ENCODE measurements at regions not wholly inside any gene's neighbourhood (a gene's known extent, or its start where the extent isn't known, plus 50 kb on each side); places are given as distances from the start of the nearest gene placed in this dataset.

DNA sequence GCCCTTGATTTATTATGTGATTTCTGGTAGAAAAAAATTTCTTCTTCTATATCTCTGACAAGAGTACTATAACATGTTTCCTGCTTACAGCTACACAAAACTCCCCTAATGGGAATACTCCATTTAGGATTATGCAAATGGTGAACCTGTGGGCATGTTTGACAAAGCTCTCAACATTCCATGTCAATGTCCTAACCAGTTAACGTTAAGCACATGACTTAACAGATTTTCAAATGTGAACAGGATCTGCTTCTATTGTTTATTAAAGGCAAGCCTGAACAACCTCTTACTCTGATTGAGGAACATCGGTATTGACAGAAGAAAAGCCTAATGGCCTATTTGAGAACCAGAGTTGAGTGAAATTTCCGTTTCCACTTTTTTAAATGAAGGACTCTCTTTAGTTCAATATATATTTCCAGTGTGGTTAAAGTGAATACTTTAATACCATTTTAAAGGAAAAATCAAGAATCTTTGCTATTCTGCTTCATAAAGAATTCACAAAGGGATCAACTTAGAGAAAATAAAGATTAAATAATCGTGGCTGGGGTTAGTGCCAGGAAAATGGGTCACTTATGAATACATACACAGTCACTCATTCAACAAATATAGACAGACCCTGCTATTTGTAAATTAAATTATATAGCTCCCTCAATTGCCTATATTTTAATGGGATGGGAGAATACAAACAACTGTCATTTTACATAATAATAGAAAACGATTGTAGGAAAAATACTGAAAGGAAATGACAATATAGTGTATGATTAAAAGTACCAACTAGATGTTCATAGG, 300.3 kb upstream of the CBLB start:
- no peak for DNase-seq (ENCODE audit: low read depth in 2 of 2)

DNA sequence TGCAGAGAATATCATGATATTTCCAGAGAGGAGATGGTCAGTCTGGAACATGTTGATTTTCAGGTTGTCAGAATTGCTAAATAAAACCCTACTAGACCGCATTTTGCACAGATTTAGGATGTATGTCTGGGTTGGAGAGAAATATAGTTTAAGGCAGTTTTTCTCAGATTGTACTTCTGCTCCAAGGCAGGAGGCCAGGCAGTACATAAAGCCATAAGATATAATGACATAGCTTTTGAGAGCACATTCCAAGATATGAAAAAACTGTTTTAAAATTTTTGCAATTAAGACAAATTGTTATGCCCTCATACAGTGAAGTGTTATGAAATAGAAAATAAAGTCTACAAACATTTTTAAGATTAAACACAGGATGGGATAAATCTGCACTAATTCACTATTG, 301.8 kb upstream of the CBLB start:
- DNase-seq (ENCODE audit: low read depth in 2 of 2), result no peak

DNA sequence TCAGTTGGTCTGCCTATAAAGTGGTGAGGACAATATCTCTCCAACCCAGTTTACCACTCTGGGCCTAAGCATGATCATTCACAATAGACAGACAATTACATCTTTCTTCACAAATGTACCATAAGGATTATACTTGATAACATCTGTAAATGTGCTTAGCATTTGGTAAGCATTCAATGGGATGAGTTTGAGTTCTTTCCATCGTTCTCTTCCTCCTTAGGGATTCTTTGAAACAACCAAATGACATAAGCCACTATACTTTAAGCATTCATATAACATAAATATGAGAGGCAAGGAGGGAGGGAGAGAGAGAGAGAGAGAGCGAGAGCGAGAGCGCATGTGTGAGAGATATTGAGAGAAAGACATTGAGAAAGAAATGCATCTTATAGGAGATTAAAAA, 303.3 kb upstream of the CBLB start:
- no peak for DNase-seq (ENCODE audit: low read depth in 2 of 2)

DNA sequence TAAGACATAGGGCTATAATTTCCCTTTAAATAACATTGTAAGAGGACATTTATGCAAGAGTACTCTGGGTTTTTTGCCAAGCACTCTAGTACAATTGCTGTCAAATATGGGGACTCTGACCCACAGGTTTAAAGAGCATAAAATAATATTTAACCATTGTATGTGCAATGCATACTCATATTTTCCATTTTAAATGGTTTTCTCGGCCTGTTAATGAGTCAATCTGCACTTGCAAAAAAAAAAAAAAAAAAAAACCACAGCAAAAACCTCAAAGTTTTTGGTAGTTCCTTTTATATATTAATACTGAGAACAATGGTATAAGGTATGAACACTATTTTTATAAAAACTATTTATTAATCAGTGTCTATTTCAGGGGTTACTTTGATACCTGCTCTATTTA, 304.0 kb upstream of the CBLB start:
- DNase-seq (ENCODE audit: low read depth in 2 of 2), result no peak

DNA sequence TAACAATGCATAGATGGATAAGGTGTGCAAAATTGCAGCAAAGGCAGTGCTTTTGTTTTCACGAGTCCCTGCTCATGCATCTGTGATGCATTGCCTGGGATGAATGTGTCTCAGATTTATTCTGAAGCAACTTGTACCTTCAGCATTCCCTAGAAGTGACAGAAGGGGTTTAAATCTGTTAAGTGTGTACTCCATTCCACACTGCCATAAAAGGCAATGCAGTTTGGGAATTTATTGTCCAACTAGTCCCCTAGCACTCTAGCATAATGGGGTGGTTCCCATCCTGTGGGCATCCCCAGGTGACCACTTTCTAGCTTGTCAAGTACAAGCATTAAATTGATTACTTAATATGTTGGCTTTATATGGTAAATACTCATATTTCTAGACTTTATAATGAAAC, 306.5 kb upstream of the CBLB start:
- no peak for DNase-seq (ENCODE audit: low read depth in 2 of 2)

DNA sequence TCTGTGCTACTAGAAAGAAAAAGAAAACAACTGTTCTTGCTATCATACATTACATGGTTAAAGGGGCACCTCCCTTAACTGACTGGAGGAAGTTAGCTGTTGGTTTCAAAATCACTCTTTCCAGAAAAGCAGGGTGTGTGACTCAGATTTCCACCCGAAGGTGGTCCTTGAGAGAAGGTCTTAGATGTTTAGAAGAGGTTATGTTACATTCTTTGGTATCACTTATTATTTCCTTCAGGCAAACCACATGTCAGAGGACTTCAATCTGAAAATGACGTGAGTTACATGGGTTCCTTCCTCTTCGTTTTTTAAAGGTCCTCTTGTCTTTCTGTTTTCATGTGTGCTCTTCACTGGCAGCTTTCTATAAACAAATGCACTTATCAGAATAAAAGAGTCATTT, 307.9 kb upstream of the CBLB start:
- peak; percentile 48 to 50 for DNase-seq (ENCODE audit: low read depth in 2 of 2)

DNA sequence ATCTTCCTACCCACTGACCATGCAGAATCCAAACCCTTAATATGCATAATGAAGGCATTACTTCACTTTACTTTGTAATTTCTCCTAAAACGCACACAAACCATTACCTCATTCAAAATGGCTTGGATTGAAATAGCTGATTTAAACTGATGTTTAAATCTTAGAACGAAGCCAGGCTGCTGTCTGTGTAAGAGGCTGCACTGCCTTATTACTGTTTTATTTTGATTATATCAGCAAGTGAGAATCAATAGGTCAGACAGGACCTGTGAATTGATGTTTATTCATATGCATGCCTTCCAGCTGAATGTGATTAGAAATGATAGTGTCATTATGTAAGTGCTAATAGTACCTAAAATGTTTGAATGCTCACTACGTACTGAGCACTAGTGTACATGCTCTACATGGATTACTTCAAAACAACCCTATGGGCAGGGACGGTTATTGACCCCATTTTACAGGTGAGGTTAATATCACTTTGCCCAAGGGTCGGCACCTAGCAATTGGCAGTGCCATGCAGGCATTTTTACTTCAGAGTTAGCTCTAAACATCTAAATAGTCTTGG, 314.2 kb upstream of the CBLB start:
- no peak for DNase-seq (ENCODE audit: low read depth in 2 of 2)

DNA sequence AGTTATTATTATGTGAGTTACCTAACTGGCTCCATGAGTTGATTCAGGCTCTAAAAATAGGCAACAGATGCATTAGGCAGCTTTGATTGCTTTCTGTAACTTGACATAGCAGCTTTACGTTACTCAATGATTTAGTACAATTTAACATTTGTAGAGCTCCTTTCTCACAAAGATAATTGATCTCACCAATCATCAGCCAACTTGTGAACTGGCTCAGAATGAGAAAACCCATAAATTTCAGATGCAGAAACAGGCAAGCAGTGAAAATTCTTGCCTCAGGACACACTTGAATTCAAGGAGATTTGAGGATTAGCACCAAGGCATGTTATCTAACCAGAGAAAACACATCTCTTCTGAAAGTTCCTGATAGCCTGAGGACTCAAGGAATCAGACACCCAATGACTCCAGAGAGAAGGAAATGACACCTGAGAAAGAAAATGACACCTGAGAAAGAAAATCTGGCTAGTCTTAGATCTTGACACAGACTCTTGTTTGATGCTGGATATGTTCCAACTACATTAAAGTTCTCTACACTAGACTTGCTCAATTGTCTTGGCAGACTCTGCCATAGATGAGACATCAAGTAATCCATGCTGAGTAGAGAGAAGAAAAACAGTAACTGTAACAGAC, 315.1 kb upstream of the CBLB start:
- no peak for DNase-seq (ENCODE audit: low read depth in 2 of 2)

DNA sequence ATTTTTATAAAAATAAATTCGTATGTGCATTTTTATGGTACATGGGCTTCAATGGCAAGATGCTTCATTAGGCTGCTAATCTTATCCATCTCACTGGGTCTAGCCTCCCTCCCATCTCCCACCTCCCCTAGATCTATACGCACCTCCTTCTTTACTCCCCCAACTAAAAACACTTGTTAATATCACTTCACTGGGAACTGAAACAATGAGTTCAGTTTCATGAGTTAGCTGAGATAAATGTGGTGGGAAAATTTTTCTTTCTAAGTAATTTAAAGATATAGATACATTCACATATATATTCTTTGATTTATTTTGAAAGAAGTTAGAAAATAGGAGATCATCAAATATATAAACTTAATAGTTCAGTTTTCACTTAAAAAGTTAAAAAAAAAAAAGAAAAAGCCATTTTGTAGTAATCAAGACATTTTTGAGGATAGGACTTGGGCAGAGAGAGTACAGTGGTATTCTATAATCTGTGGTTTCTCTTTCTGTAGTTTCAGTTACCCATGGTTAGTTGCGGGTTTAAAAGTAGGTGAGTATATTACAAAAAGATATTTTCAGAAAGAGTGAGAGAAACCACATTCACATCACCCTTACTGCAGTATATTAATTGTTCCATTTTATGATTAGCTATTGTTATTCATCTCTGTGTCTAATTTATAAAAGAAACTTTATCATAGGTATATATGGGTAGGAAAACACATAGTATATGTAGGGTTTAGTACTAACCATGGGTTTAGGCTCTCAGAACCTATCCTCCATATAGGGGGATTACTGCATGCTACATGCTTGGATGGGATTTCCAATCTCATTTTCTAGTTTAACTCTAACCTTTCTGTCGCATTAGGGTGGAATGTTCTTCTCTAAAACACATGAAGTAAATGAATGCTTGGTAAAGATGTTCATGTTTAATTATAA, 316.0 kb upstream of the CBLB start:
- no peak for DNase-seq (ENCODE audit: low read depth in 2 of 2)

DNA sequence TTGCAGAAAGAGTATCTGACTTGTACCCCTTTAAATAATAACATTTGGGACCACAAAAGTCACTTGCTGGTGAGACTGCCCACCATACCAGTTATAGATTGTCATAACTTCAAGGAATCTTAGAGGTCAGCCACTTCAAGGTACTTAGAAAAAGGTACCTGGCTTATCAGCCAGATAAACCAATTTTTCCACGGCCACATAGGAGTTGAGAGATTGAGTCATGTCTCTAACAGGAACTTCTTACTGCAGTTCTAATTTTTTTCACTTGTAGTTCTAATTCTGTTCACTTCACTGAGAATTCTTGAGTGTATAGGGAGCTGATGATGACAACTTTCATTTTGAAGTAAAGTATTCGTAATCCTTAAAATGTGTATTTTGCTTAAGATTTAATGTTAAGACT, 317.1 kb upstream of the CBLB start:
- DNase-seq (ENCODE audit: low read depth in 2 of 2), result peak in 1 of 2 donors; percentile 11

DNA sequence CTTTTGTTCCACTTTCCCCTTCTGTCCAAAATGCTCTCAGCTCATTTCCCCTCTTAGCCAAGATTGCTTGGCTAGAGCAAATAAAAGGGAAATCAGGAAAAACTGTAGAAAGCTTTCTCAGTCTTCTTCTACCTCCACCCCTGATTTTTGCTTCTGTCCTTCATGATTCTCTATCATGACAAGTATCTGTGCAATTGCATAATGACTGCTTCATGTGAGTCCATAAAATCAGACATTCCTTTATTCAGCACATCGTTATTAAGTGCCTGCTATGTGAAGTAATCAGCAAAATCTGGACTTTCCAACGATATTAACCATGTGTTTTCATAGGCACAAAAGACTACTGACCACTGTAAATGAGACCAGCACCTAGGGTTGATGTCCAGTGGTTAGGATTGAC, 321.5 kb upstream of the CBLB start:
- DNase-seq (ENCODE audit: low read depth in 2 of 2), result no peak

DNA sequence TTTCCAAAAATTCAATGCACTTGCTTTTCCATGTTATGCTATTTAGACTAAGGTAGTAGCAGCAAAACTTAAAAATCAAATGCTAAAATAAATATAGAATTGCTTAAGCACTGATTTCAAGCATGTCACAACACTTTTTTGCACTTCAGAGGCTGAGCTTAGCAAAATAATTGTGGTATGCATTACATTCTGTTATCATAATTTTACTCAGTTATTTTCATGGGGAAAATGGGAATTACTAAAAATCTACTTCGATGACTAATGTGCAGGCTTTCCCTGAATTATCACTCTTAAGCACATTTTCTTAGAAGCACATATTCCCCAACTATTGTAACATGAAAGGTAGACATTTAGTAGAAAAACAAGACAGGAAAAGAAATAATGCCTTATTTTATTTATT, 322.4 kb upstream of the CBLB start:
- DNase-seq (ENCODE audit: low read depth in 2 of 2), result no peak

DNA sequence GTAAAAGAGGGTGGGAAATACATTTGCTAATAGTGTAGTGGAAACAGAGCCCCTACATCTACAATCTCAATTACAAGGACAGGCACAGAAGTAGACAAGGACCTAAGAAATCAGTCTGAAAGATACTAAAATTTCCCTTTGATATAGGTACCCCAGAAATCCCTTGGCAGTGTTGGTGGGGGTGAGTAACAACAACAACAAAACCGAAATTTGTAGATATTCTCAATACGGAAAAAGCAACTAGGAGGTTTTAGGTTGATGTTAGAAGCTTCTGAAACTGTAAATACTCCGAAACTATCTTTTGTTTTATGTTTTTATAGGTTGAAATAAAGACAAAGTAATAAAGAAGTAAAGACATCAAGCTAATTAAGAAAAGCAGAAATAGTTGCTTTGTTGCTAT, 323.1 kb upstream of the CBLB start:
- DNase-seq (ENCODE audit: low read depth in 2 of 2), result no peak

DNA sequence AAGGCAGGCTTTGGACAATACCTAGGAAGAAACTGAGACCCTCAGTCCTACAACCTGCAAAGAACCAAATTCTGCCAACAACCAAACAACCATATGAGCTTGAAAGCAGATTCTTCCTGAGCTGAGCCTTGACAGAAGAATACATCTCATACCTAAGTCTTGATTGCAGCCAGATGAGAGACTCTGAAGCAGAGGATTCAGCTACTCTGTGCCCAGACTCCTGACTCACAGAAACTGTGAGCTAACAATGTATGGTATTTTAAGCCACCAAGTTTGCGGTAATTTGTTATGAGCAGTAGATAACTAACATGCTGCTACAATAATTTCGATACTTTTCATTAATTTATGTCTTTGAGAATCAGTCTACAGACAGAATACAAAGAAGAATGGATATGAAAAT, 325.1 kb upstream of the CBLB start:
- no peak for DNase-seq (ENCODE audit: low read depth in 2 of 2)

DNA sequence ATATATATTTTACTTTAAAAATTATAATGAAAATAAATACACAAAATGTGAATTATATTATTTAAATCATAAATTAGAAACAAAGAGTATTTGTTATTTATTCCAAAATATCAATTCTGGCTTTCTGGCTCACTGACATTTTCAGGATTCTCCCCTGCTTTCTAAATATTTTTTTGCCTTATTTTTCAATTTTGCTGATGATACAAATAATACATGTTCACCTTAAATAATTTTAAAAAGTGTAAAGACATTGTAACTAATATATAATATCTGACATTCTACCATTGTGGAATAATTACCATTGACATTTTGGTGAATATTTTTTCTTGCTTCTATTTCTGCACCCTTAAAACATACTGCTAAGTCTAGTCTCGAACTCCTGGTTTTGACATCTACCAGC, 325.9 kb upstream of the CBLB start:
- DNase-seq (ENCODE audit: low read depth in 2 of 2), result no peak

DNA sequence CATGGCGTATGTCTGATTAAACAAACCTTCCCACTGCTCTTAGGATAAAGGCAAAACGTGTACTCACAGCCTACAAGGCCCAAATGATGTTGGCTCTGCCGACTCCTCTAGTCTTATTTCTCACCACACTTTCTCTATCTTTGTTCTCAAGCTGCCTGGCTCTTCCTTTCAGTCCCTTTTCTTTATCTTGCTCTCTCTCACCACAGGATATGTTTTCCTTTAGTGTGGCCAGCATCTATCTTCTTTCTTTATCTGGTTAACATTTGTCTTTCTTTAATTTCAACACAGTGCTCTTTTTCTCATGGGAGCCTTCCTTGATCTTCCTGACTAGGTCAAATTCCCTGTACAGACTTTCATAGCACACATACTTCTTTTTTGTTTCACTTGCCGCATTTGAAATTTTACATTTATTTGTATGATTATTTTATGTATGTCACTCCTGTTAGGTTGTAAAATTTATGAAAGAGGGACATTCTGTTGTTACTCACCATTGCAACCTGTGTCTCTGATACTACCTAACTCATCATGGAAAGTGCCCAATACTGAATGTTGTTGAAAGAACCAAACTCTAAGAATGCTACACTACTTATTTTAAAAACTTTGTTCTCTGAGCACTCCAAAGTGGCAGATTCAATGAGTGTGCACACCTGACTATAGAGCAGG, 328.9 kb upstream of the CBLB start:
- DNase-seq (ENCODE audit: low read depth in 2 of 2), result no peak

DNA sequence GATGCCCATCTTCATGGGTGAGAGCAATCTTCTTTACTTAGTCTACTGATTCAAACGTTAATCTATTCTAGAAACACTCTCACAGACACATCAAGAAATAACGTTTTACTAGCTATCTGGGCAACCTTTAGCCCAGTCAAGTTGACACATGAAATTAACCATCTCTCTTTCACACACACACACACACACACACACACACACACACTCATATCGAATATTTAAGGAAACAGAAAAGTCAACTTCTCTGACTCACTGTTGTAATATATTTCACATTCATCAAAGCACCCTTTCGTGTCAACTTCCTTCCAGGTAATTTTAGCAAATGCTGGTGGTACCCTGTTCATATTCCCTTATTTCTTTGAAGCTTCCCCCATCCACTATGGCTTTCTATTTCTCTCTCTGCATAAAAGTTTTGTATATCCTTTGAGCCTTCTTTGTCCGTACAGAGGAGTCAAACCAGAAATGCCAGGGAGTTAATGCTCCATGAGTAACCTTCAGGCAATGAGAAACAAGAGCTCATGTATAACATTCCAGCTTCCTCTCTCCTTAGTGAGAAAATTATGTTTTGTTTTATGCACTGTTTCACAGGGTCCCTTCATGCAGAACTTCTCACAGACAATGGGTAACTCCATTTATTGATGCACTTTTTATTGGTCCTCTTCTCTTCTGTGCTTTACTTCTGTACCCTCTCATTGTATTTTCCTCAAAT, 335.5 kb upstream of the CBLB start:
- no peak for DNase-seq (ENCODE audit: low read depth in 2 of 2)

DNA sequence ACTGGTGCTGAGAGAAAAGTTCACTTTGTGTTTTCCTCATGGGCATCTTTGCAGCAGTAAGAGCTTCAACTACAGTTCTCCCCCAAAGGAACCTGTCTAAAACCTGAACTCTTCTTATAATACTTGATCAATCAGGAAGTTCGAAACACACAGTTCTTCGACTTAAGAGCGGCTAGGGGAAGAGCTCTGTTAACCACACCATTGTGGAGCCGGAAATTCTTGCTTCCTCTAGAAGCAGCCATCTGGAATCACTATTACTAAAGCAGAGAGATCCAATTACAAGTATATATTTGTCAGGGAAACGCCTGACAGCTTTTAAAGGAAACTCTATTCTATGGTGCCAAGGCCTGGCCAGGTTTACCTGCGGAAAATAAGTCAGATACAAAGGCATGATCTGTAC, 337.3 kb upstream of the CBLB start:
- DNase-seq (ENCODE audit: low read depth in 2 of 2), result no peak

DNA sequence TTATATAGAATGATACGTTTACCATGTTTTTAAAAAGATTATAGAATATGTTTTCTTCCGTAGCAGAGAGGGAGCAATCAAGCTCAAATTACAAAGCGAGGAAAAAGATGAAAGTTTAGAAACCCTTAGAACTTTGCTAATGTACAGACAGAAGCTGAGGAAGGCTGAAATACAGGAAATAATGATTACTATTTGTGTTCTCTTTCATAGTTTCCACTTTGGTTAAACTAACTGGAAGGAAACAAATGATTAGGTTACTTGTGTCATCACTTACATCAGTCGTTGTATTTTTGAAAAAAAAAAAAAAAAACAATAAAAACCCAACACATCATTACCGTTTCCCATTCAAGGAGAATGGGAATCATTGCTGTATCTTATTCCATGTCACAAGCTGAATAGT, 337.8 kb upstream of the CBLB start:
- no peak for DNase-seq (ENCODE audit: low read depth in 2 of 2)

DNA sequence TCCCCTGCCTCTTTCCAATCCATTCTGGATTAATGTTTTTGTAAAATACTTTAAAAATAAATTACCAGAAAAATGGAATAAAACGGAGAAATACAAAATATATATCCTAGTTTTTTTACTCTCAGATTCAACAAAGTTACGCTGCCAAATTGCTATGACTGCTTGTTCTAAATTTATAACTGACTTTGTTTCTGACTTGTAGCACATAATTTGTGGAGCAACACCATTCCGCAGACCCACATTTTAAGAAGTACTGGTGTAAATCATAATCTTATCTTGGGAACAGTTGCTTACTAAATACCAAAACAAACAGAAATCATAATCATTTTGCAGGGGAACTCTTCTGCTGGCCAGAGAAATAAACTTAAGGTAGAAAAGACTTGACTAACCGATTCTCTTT, 339.4 kb upstream of the CBLB start:
- no peak for DNase-seq (ENCODE audit: low read depth in 2 of 2)

DNA sequence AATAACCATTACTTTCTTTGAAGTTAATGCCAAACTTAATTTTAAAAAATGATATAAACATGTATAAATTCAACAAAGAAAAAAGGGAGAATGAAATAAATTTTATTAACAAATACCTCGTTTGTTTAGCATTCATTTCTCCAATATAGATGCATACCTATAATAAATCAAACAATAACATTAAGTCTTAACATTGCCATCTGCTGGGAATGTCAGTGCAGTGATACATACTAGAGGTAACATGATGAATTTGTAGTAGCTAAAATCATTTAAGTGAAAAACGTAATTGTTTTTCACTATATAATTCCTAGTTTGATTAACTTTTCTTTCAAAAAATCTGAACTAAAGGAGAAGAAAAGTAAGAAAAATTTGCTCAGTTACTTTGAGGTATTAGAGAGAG, 340.2 kb upstream of the CBLB start:
- DNase-seq (ENCODE audit: low read depth in 2 of 2), result no peak
